Endothelial cell of umbilical vein (primary cell): ENCODE measurements at regions not wholly inside any gene's neighbourhood (a gene's known extent, or its start where the extent isn't known, plus 50 kb on each side); places are given as distances from the start of the nearest gene placed in this dataset.

Source experiments
- CTCF ChIP-seq, 2 donors: IDR thresholded peaks; 1 replicate in 1 of 2; 2 replicates in 1 of 2; pipeline ENCODE4 v1.5.1; 2011; ENCODE audit warnings: low read length in 2 of 2, mild to moderate bottlenecking in 2 of 2, moderate library complexity in 2 of 2, control low read depth in 1 of 2, inconsistent platforms in 1 of 2, low read depth in 1 of 2; ENCODE audit not compliant: insufficient read depth in 1 of 2; ENCODE audit errors: extremely low read depth in 1 of 2
- EZH2 ChIP-seq: IDR thresholded peaks from 2 replicates; pipeline ENCODE4 v1.6.1; 2012; ENCODE audit warnings: borderline replicate concordance, low read depth, mild to moderate bottlenecking, moderate library complexity, low read length, inconsistent platforms; ENCODE audit not compliant: severe bottlenecking
- POLR2A ChIP-seq: IDR thresholded peaks from 2 replicates; pipeline ENCODE4 v1.6.1; 2012; ENCODE audit warnings: low read depth, mild to moderate bottlenecking, control low read depth, low read length
- POLR2AphosphoS5 ChIP-seq: IDR thresholded peaks from 2 replicates; pipeline ENCODE4 v1.6.1; 2012; ENCODE audit warnings: low read depth, mild to moderate bottlenecking, control low read depth, low read length, moderate library complexity; ENCODE audit not compliant: insufficient read depth

GRCh38 chr4:81687471-81687870, 215.8 kb upstream of the RASGEF1B start:
- no peak for TF ChIP-seq POLR2A
- TF ChIP-seq CTCF (IDR thresholded peaks at IDR 0.05; ENCODE audit: extremely low read depth in 1 of 2, insufficient read depth in 1 of 2, low read depth in 1 of 2, low read length in 2 of 2) = no peak
- TF ChIP-seq EZH2 = no peak
- no peak for TF ChIP-seq POLR2AphosphoS5
